IMR-90 (cell line): ENCODE measurements at regions not wholly inside any gene's neighbourhood (a gene's known extent, or its start where the extent isn't known, plus 50 kb on each side); places are given as distances from the start of the nearest gene placed in this dataset.

ENCODE experiments used
- ATAC-seq: fragments of 200-7000 bp; cut with Tn5 transposase; 2 replicates; pipeline ENCODE4 v1.9.1; 2020; ENCODE audit warnings: low read depth, mild to moderate bottlenecking, moderate library complexity
- BruUV-seq: library from RNA; stranded (reverse); fragments of 400-500 nt; replicated peaks from 2 replicates; lab custom pipeline; 2021; lab: Mats Ljungman, UMichigan
- CTCF ChIA-PET: fragments of 300-600 bp; formaldehyde crosslinking; extraction: SDS; loops from one replicate; lab custom pipeline; 2021; ENCODE audit warnings: antibody characterized with exemption; lab: Yijun Ruan, JAX
- POLR2A ChIA-PET: fragments of 300-600 bp; sonication (Branson Sonifier 250); formaldehyde crosslinking; loops from one replicate; lab custom pipeline; 2022; ENCODE audit warnings: antibody characterized with exemption; ENCODE audit not compliant: unreplicated experiment; lab: Charles Lee
- DNase-seq: peaks from one replicate; pipeline ENCODE4 v3.0.0; 2013
- H2AFZ ChIP-seq: replicated peaks from 2 replicates; pipeline ENCODE3; 2013; ENCODE audit warnings: low read length, mild to moderate bottlenecking; ENCODE audit not compliant: poor library complexity
- H2AK5ac ChIP-seq: 2 replicates; pipeline ENCODE4 v1.6.1; 2013; ENCODE audit warnings: low read depth, low read length, inconsistent platforms
- H2AK9ac ChIP-seq: replicated peaks from 2 replicates; pipeline ENCODE3; 2013; ENCODE audit warnings: mild to moderate bottlenecking, low read depth, low read length, moderate library complexity; ENCODE audit not compliant: poor library complexity
- H2BK120ac ChIP-seq: 2 replicates; pipeline ENCODE4 v1.6.1; 2013; ENCODE audit warnings: low read depth, low read length, inconsistent platforms
- H2BK15ac ChIP-seq: 3 replicates; pipeline ENCODE4 v1.6.1; 2013; ENCODE audit warnings: low read depth, low read length, inconsistent platforms
- H2BK20ac ChIP-seq: 2 replicates; pipeline ENCODE4 v1.6.1; 2013; ENCODE audit warnings: low read depth, mild to moderate bottlenecking, inconsistent platforms, low read length, moderate library complexity
- H2BK5ac ChIP-seq: 2 replicates; pipeline ENCODE4 v1.6.1; 2013; ENCODE audit warnings: mild to moderate bottlenecking, low read depth, low read length, inconsistent platforms; ENCODE audit not compliant: poor library complexity, severe bottlenecking
- H3K14ac ChIP-seq: replicated peaks from 2 replicates; pipeline ENCODE4 v1.6.1; 2013; ENCODE audit warnings: low read depth, low read length, inconsistent platforms
- H3K18ac ChIP-seq: 2 replicates; pipeline ENCODE4 v1.6.1; 2013; ENCODE audit warnings: low read depth, low read length, control low read depth
- H3K23ac ChIP-seq: 2 replicates; pipeline ENCODE4 v1.6.1; 2013; ENCODE audit warnings: low read depth, low read length, inconsistent platforms
- H3K27ac ChIP-seq: 2 replicates; pipeline ENCODE4 v1.5.1; 2013; ENCODE audit warnings: mild to moderate bottlenecking, control low read depth, low read length; ENCODE audit not compliant: insufficient read depth
- H3K27me3 ChIP-seq: 2 replicates; pipeline ENCODE4 v1.6.1; 2013; ENCODE audit warnings: low read length; ENCODE audit not compliant: control insufficient read depth, insufficient read depth
- H3K36me3 ChIP-seq: 2 replicates; pipeline ENCODE4 v1.6.1; 2013; ENCODE audit warnings: low read length, mixed read lengths; ENCODE audit not compliant: control insufficient read depth, insufficient read depth
- H3K4ac ChIP-seq: 2 replicates; pipeline ENCODE4 v1.6.1; 2013; ENCODE audit warnings: low read depth, low read length, inconsistent platforms
- H3K4me1 ChIP-seq: 2 replicates; pipeline ENCODE4 v1.6.1; 2013; ENCODE audit warnings: low read length, mixed read lengths; ENCODE audit not compliant: control insufficient read depth, insufficient read depth
- H3K4me2 ChIP-seq: 2 replicates; pipeline ENCODE4 v1.6.1; 2013; ENCODE audit warnings: low read depth, mild to moderate bottlenecking, control low read depth, low read length, moderate library complexity
- H3K4me3 ChIP-seq: 2 replicates; pipeline ENCODE4 v1.5.1; 2013; ENCODE audit warnings: low read depth, mild to moderate bottlenecking, control low read depth, low read length, moderate library complexity; ENCODE audit not compliant: insufficient read depth
- H3K56ac ChIP-seq: 2 replicates; pipeline ENCODE4 v1.6.1; 2013; ENCODE audit warnings: low read length, inconsistent platforms; ENCODE audit not compliant: insufficient read depth; ENCODE audit errors: extremely low read depth
- H3K79me1 ChIP-seq, 2 experiments: 2 replicates each; pipeline ENCODE4 v1.6.1; 2013; ENCODE audit warnings: low read length in 2 of 2, inconsistent platforms in 1 of 2, low read depth in 1 of 2
- H3K9ac ChIP-seq: 2 replicates; pipeline ENCODE4 v1.6.1; 2013; ENCODE audit warnings: low read depth, low read length, control low read depth
- H3K9me1 ChIP-seq: 2 replicates; pipeline ENCODE4 v1.6.1; 2013; ENCODE audit warnings: low read length, inconsistent platforms; ENCODE audit not compliant: insufficient read depth
- H3K9me3 ChIP-seq: 2 replicates; pipeline ENCODE4 v1.6.1; 2013; ENCODE audit warnings: low read length; ENCODE audit not compliant: control insufficient read depth, insufficient read depth
- H4K20me1 ChIP-seq: 2 replicates; pipeline ENCODE4 v1.6.1; 2013; ENCODE audit warnings: low read length, inconsistent platforms; ENCODE audit not compliant: insufficient read depth
- H4K5ac ChIP-seq: 2 replicates; pipeline ENCODE4 v1.6.1; 2013; ENCODE audit warnings: mild to moderate bottlenecking, low read depth, low read length, control low read depth
- H4K8ac ChIP-seq, 2 experiments: 2 replicates each; pipeline ENCODE4 v1.6.1; 2013; ENCODE audit warnings: low read depth in 2 of 2, low read length in 2 of 2, control low read depth in 1 of 2, inconsistent platforms in 1 of 2
- H4K91ac ChIP-seq: 2 replicates; pipeline ENCODE4 v1.6.1; 2013; ENCODE audit warnings: low read depth, low read length, inconsistent platforms; ENCODE audit not compliant: insufficient read depth
- CEBPB ChIP-seq: IDR thresholded peaks from 2 replicates; pipeline ENCODE4 v1.6.1; 2012; ENCODE audit warnings: low read depth, low read length, improper control_type of control experiment
- FOS ChIP-seq: fragments of 150-350 bp; IDR thresholded peaks from 2 replicates; pipeline ENCODE4 v1.6.1; 2016; ENCODE audit warnings: low read depth, low read length
- MAFK ChIP-seq: IDR thresholded peaks from 2 replicates; pipeline ENCODE4 v1.6.1; 2012; ENCODE audit warnings: low read depth, low read length, improper control_type of control experiment
- MAZ ChIP-seq: IDR thresholded peaks from 2 replicates; pipeline ENCODE4 v1.6.1; 2012; ENCODE audit warnings: low read depth, mild to moderate bottlenecking, low read length, improper control_type of control experiment, moderate library complexity, borderline replicate concordance
- POLR2A ChIP-seq: IDR thresholded peaks from 2 replicates; pipeline ENCODE4 v1.6.1; 2012; ENCODE audit warnings: mild to moderate bottlenecking, low read depth, low read length
- RAD21 ChIP-seq: IDR thresholded peaks from 2 replicates; pipeline ENCODE4 v1.6.1; 2012; ENCODE audit warnings: low read length, improper control_type of control experiment
- RCOR1 ChIP-seq: IDR thresholded peaks from 2 replicates; pipeline ENCODE4 v1.6.1; 2012; ENCODE audit warnings: mild to moderate bottlenecking, low read length, improper control_type of control experiment; ENCODE audit not compliant: insufficient replicate concordance
- SMC3 ChIP-seq: fragments of 150-350 bp; IDR thresholded peaks from 2 replicates; pipeline ENCODE4 v1.6.1; 2016; ENCODE audit warnings: low read depth, mild to moderate bottlenecking, antibody characterized with exemption, low read length, moderate library complexity
- WGBS, 2 experiments: methylation state at CpG; one replicate each; pipeline versions ENCODE4 v1.1.5 to v1.1.7; 2013; ENCODE audit warnings: missing lambda C conversion rate in 2 of 2; ENCODE audit not compliant: insufficient read length in 1 of 2; ENCODE audit errors: extremely low coverage in 2 of 2; 5-methylcytosine and 5-hydroxymethylcytosine counted together
- dilution Hi-C: fragments of 300-500 bp; cut with HindIII; formaldehyde crosslinking; loops from one replicate; pipeline ENCODE4 v1.14.3; 2018; ENCODE audit warnings: low sequenced_read_pairs; ENCODE audit not compliant: unreplicated experiment
- in situ Hi-C: fragments of 300-500 bp; cut with MboI; formaldehyde crosslinking; loops from 3 replicates; pipeline ENCODE4 v1.14.3; 2019; ENCODE audit warnings: low sequenced_read_pairs, inconsistent platforms, mixed read lengths
- intact Hi-C: fragments of 100-400 bp; cut with micrococcal nuclease; formaldehyde crosslinking; loops from 2 replicates; pipeline ENCODE4 v1.10.0; 2022
- TF ChIP-seq, protein P1 (sequence below): fragments of 150-350 bp; IDR thresholded peaks from 2 replicates; pipeline ENCODE4 v1.6.1; 2016; ENCODE audit warnings: low read depth, mild to moderate bottlenecking, low read length, moderate library complexity, borderline replicate concordance
- TF ChIP-seq, protein P2 (sequence below): conservative IDR thresholded peaks from 2 replicates; pipeline ENCODE4 v1.5.1; 2012; ENCODE audit warnings: mild to moderate bottlenecking, low read depth, low read length, improper control_type of control experiment
- TF ChIP-seq, protein P3 (sequence below): fragments of 150-350 bp; IDR thresholded peaks from 2 replicates; pipeline ENCODE4 v1.6.1; 2017; ENCODE audit warnings: mild to moderate bottlenecking, antibody characterized with exemption, low read length, low read depth

DNA sequence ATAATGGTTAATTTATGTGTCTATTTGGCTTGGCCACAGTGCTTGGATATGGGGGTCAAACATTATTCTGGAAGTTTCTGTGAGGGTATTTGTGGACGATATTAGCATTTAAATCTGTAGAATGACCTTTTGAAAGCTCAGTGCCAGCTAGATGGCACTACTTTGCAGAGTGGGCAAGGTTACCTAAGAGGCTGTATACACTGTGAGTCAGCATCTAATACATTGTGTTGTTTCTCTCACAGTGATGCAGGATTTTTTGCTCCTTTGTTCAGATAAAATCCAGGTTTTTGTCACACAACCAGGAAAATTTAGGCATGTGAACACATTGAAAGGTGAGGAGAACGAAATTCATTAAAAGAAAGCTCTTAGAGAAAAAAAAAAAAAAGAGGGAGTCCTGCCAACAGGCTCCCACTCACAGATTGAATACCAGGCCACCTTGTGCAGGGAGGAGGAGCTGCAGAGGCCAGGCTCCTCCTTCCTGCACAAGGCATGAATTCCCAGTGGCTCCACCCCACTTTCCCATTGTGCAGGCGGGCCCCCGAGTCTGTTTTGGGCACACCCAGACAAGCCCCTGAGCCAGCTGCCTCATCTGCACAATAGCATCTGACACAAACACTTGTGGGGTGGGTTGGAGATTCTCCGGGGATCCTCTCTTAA, 551.0 kb upstream of the ATXN8OS start:
- H3K79me1 ChIP-seq: no peaks in the 10 kb centered on the region
- no peaks in the 10 kb centered on the region for H4K20me1 ChIP-seq
- no peak overlapping the region for H4K91ac ChIP-seq
- H2AFZ ChIP-seq: no peak overlapping the region
- H3K9me3 ChIP-seq: peaks cover 10% of the 10 kb centered on the region
- H3K14ac ChIP-seq: no peak overlapping the region
- no peaks in the 10 kb centered on the region for H3K4me1 ChIP-seq
- no peak overlapping the region for H2BK5ac ChIP-seq
- WGBS, 2 experiments: no CpG with 5 or more reads among the region's 5 CpGs
- H2AK5ac ChIP-seq: no peak overlapping the region
- no TSS peak for BruUV-seq
- H3K27ac ChIP-seq: no peak overlapping the region
- no peak overlapping the region for H3K4me3 ChIP-seq
- no peak for DNase-seq
- H3K23ac ChIP-seq: no peak overlapping the region
- no peak overlapping the region for H4K5ac ChIP-seq
- in situ Hi-C loops: no loop called here
- no peak overlapping the region for H3K4ac ChIP-seq
- ATAC-seq: no peak
- no peaks in the 10 kb centered on the region for H3K27me3 ChIP-seq
- no peak for TF ChIP-seq CEBPB
- no peak for TF ChIP-seq MAZ
- TF ChIP-seq, protein P1, sequence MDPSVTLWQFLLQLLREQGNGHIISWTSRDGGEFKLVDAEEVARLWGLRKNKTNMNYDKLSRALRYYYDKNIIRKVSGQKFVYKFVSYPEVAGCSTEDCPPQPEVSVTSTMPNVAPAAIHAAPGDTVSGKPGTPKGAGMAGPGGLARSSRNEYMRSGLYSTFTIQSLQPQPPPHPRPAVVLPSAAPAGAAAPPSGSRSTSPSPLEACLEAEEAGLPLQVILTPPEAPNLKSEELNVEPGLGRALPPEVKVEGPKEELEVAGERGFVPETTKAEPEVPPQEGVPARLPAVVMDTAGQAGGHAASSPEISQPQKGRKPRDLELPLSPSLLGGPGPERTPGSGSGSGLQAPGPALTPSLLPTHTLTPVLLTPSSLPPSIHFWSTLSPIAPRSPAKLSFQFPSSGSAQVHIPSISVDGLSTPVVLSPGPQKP: no peak
- no peak for TF ChIP-seq SMC3
- TF ChIP-seq, protein P2, sequence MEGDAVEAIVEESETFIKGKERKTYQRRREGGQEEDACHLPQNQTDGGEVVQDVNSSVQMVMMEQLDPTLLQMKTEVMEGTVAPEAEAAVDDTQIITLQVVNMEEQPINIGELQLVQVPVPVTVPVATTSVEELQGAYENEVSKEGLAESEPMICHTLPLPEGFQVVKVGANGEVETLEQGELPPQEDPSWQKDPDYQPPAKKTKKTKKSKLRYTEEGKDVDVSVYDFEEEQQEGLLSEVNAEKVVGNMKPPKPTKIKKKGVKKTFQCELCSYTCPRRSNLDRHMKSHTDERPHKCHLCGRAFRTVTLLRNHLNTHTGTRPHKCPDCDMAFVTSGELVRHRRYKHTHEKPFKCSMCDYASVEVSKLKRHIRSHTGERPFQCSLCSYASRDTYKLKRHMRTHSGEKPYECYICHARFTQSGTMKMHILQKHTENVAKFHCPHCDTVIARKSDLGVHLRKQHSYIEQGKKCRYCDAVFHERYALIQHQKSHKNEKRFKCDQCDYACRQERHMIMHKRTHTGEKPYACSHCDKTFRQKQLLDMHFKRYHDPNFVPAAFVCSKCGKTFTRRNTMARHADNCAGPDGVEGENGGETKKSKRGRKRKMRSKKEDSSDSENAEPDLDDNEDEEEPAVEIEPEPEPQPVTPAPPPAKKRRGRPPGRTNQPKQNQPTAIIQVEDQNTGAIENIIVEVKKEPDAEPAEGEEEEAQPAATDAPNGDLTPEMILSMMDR: no peak
- TF ChIP-seq RCOR1: no peak
- no peak for TF ChIP-seq RAD21
- TF ChIP-seq MAFK: no peak
- TF ChIP-seq POLR2A: no peak
- TF ChIP-seq FOS: no peak
- TF ChIP-seq, protein P3, sequence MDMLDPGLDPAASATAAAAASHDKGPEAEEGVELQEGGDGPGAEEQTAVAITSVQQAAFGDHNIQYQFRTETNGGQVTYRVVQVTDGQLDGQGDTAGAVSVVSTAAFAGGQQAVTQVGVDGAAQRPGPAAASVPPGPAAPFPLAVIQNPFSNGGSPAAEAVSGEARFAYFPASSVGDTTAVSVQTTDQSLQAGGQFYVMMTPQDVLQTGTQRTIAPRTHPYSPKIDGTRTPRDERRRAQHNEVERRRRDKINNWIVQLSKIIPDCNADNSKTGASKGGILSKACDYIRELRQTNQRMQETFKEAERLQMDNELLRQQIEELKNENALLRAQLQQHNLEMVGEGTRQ: no peak
- H3K36me3 ChIP-seq: no peaks in the 10 kb centered on the region
- dilution Hi-C loops: no loop called here
- no peaks in the 10 kb centered on the region for H3K9me1 ChIP-seq
- H2BK20ac ChIP-seq: no peak overlapping the region
- H2BK15ac ChIP-seq: no peak overlapping the region
- H4K8ac ChIP-seq: no peak overlapping the region
- CTCF ChIA-PET: no interaction called here
- no peak overlapping the region for H3K56ac ChIP-seq
- H3K18ac ChIP-seq: no peak overlapping the region
- intact Hi-C loops: no loop called here
- H3K9ac ChIP-seq: no peak overlapping the region
- no peak overlapping the region for H2AK9ac ChIP-seq
- POLR2A ChIA-PET: no interaction called here
- H2BK120ac ChIP-seq: no peak overlapping the region
- no peak overlapping the region for H3K4me2 ChIP-seq
